Mesendoderm (in vitro differentiated cells): ENCODE measurements at regions not wholly inside any gene's neighbourhood (a gene's known extent, or its start where the extent isn't known, plus 50 kb on each side); places are given as distances from the start of the nearest gene placed in this dataset.

Experiments used
- DNase-seq: peaks from one replicate; pipeline ENCODE4 v3.0.0; 2013
- H2AK5ac ChIP-seq: 2 replicates; pipeline ENCODE4 v1.6.1; 2013; ENCODE audit warnings: low read length, inconsistent platforms
- H2BK120ac ChIP-seq: 2 replicates; pipeline ENCODE4 v1.6.1; 2013; ENCODE audit warnings: low read depth, mild to moderate bottlenecking, low read length, moderate library complexity, mixed read lengths
- H2BK15ac ChIP-seq: replicated peaks from 2 replicates; pipeline ENCODE4 v1.6.1; 2013; ENCODE audit warnings: low read depth, mild to moderate bottlenecking, moderate library complexity
- H2BK5ac ChIP-seq: 2 replicates; pipeline ENCODE4 v1.6.1; 2013; ENCODE audit warnings: low read length, inconsistent platforms
- H3K18ac ChIP-seq: 2 replicates; pipeline ENCODE4 v1.6.1; 2013; ENCODE audit warnings: mild to moderate bottlenecking, low read length, mixed read lengths
- H3K23ac ChIP-seq: one replicate; pipeline ENCODE4 v1.6.1; 2013; ENCODE audit warnings: low read length
- H3K27ac ChIP-seq: 2 replicates; pipeline ENCODE4 v1.5.1; 2013; ENCODE audit warnings: low read depth, mild to moderate bottlenecking, inconsistent platforms, low read length, moderate library complexity
- H3K27me3 ChIP-seq: 2 replicates; pipeline ENCODE4 v1.6.1; 2013; ENCODE audit warnings: low read length, control low read depth, mild to moderate bottlenecking, inconsistent platforms; ENCODE audit not compliant: insufficient read depth, poor library complexity
- H3K36me3 ChIP-seq: 2 replicates; pipeline ENCODE4 v1.6.1; 2013; ENCODE audit warnings: low read length, inconsistent platforms; ENCODE audit not compliant: control insufficient read depth, insufficient read depth
- H3K4ac ChIP-seq: one replicate; pipeline ENCODE4 v1.6.1; 2013; ENCODE audit warnings: low read depth, mild to moderate bottlenecking, low read length, moderate library complexity
- H3K4me1 ChIP-seq: 2 replicates; pipeline ENCODE4 v1.6.1; 2013; ENCODE audit warnings: low read depth, low read length, inconsistent platforms; ENCODE audit not compliant: control insufficient read depth
- H3K4me2 ChIP-seq: 2 replicates; pipeline ENCODE4 v1.6.1; 2013; ENCODE audit warnings: low read length
- H3K4me3 ChIP-seq: 2 replicates; pipeline ENCODE4 v1.5.1; 2013; ENCODE audit warnings: mild to moderate bottlenecking, low read length
- H3K56ac ChIP-seq: one replicate; pipeline ENCODE4 v1.6.1; 2013; ENCODE audit warnings: low read length
- H3K79me1 ChIP-seq: 2 replicates; pipeline ENCODE4 v1.6.1; 2013; ENCODE audit warnings: low read length, inconsistent platforms
- H3K79me2 ChIP-seq: 2 replicates; pipeline ENCODE4 v1.6.1; 2013; ENCODE audit warnings: mild to moderate bottlenecking, low read length; ENCODE audit not compliant: control insufficient read depth, insufficient read depth
- H3K9ac ChIP-seq: 2 replicates; pipeline ENCODE4 v1.6.1; 2013; ENCODE audit warnings: low read length, inconsistent platforms
- H4K5ac ChIP-seq: one replicate; pipeline ENCODE4 v1.6.1; 2013; ENCODE audit warnings: low read length
- H4K8ac ChIP-seq: one replicate; pipeline ENCODE4 v1.6.1; 2013; ENCODE audit warnings: low read depth, mild to moderate bottlenecking, control low read depth, low read length, moderate library complexity
- WGBS: extraction: QIAGEN DNeasy Blood & Tissue Kit; methylation state at CpG from one replicate; pipeline ENCODE4 v1.1.7; 2013; ENCODE audit warnings: low lambda C conversion rate, missing lambda C conversion rate; ENCODE audit not compliant: insufficient coverage; ENCODE audit errors: extremely low coverage; 5-methylcytosine and 5-hydroxymethylcytosine counted together

DNA sequence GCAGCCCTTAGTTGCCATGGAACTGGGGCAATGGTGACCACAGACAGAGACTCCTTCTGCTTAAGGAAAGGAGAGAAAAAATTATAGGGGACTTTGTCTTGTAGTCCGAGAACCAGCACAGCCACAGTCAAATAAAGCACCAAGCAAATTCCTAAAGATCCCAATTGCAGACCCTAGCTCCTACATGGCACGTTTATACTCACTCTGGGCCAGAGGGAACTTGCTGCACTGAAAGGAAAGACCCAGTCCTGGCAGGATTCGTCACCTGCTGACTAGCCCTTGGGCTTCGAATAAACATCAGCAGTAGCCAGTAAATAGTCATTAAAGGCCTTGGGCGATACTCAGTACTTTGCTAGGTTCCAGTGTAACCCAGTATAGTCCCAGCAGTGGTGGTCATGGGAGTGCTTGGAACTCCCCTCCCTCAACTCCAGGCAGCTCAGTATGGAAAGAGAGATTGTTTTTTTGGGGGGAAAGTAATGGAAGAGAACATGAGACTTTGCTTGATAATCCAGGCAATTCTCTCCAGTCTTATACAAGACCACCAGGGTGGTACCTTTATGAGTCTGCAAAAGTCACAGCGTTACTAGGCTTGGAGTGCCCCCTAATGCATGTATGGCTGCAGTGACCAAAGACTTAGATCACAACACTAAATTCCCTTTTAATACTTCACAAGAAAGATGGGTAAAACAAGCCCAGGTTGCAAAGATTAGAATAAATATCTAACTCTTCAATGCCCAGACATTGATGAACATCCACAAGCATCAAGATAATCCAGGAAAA lies 66.4 kb upstream of the AGTR1 start:
- WGBS, result no CpG with 5 or more reads among the region's 6 CpGs
- Histone ChIP-seq H3K79me2 (no peaks in the 10 kb centered on the region), H3K79me1 (no peaks in the 10 kb centered on the region), H3K9ac (no peak overlapping the region), H3K4ac (no peak overlapping the region), H4K8ac (no peak overlapping the region), H3K4me2 (no peak overlapping the region), H3K27ac (no peak overlapping the region), H3K36me3 (no peaks in the 10 kb centered on the region), H3K56ac (no peak overlapping the region), H3K27me3 (no peaks in the 10 kb centered on the region), H2BK5ac (no peak overlapping the region), H2AK5ac (no peak overlapping the region), H3K4me1 (no peaks in the 10 kb centered on the region), H4K5ac (no peak overlapping the region), H2BK15ac (no peak overlapping the region), H3K4me3 (no peak overlapping the region), H2BK120ac (no peak overlapping the region), H3K18ac (no peak overlapping the region), H3K23ac (no peak overlapping the region)
- peak; percentile 73 for DNase-seq

DNA sequence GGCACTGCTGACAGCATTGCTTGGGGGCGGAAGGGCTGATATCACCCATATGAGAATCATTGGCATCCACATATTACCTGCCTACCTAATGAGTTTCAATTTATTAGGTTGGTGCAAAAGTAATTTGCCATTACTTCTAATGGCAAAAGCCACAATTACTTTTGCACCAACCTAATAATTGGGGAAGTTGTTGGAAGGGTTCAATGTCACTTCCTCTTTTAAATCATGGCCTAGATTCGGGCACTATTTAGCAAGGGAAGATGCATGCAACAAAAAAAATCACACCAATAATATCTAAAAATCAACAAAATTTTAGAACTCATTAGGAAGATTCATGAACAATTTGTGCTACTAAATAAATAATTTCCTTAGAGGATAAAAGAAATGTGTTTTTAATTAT lies 56.0 kb upstream of the AGTR1 start:
- Histone ChIP-seq H3K4me2 (no peak overlapping the region), H3K36me3 (no peaks in the 10 kb centered on the region), H3K27me3 (no peaks in the 10 kb centered on the region), H3K79me2 (no peaks in the 10 kb centered on the region), H2BK5ac (no peak overlapping the region), H3K9ac (no peak overlapping the region), H2BK120ac (no peak overlapping the region), H3K79me1 (no peaks in the 10 kb centered on the region), H3K4me3 (no peak overlapping the region), H3K56ac (no peak overlapping the region), H4K5ac (no peak overlapping the region), H4K8ac (no peak overlapping the region), H3K4me1 (no peaks in the 10 kb centered on the region), H3K18ac (no peak overlapping the region), H3K27ac (no peak overlapping the region), H3K4ac (no peak overlapping the region), H2BK15ac (no peak overlapping the region), H3K23ac (no peak overlapping the region), H2AK5ac (no peak overlapping the region)
- no peak for DNase-seq
- no CpG with 5 or more reads among the region's 2 CpGs for WGBS

DNA sequence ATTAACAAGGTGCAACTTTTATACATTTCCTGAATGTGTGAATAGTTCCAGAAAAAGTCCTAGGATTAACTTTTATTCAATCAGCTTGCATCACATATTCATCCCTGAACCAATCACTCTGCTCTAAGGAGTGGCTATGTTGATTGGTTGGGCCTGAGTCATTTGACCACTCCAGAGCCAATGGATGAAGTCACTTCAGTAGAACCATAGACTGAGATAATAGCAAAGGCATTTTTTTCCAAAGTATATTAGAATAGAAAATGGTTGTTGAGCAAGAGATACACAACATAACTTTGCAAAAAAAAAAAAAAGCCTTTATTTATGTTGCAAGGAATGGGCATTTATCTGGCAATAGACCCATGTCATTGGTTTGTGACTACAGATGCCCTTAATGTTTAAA lies 55.5 kb upstream of the AGTR1 start:
- H3K27me3 ChIP-seq, result no peaks in the 10 kb centered on the region
- H3K9ac ChIP-seq, result no peak overlapping the region
- no peaks in the 10 kb centered on the region for H3K79me2 ChIP-seq
- no peak overlapping the region for H3K4me3 ChIP-seq
- H2AK5ac ChIP-seq, result no peak overlapping the region
- H2BK120ac ChIP-seq, result no peak overlapping the region
- H3K4me2 ChIP-seq, result no peak overlapping the region
- no peak overlapping the region for H2BK15ac ChIP-seq
- no peak overlapping the region for H3K27ac ChIP-seq
- H4K8ac ChIP-seq, result no peak overlapping the region
- no peak for DNase-seq
- H3K23ac ChIP-seq, result no peak overlapping the region
- H3K4me1 ChIP-seq, result no peaks in the 10 kb centered on the region
- H4K5ac ChIP-seq, result no peak overlapping the region
- no peaks in the 10 kb centered on the region for H3K36me3 ChIP-seq
- no peak overlapping the region for H3K56ac ChIP-seq
- H3K79me1 ChIP-seq, result no peaks in the 10 kb centered on the region
- H2BK5ac ChIP-seq, result no peak overlapping the region
- no peak overlapping the region for H3K4ac ChIP-seq
- no peak overlapping the region for H3K18ac ChIP-seq

DNA sequence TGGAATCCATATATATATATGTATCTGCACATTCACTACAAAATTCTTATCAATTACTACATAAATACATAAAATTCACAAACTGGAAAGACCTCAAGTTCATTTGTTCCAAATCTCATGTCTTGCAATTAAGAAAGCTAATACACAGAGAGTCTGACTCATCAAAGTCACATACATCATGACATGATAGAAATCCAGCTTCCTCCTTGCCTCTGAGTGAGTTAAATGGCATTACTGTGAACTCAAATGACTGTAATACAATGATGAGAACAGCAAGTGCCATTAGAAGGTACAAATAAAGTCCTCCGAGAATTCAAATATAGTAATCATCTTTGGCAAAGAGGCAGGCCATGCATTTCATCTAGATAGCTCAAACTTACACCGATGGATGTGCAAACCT lies 55.1 kb upstream of the AGTR1 start:
- Histone ChIP-seq H3K18ac (no peak overlapping the region), H3K36me3 (no peaks in the 10 kb centered on the region), H2BK5ac (no peak overlapping the region), H2AK5ac (no peak overlapping the region), H3K4me2 (no peak overlapping the region), H3K27me3 (no peaks in the 10 kb centered on the region), H2BK15ac (no peak overlapping the region), H3K4ac (no peak overlapping the region), H3K4me3 (no peak overlapping the region), H4K8ac (no peak overlapping the region), H3K79me2 (no peaks in the 10 kb centered on the region), H4K5ac (no peak overlapping the region), H3K4me1 (no peaks in the 10 kb centered on the region), H3K79me1 (no peaks in the 10 kb centered on the region), H3K56ac (no peak overlapping the region), H3K27ac (no peak overlapping the region), H3K23ac (no peak overlapping the region), H2BK120ac (no peak overlapping the region), H3K9ac (no peak overlapping the region)
- no CpG with 5 or more reads among the region's 2 CpGs for WGBS
- DNase-seq, result no peak

DNA sequence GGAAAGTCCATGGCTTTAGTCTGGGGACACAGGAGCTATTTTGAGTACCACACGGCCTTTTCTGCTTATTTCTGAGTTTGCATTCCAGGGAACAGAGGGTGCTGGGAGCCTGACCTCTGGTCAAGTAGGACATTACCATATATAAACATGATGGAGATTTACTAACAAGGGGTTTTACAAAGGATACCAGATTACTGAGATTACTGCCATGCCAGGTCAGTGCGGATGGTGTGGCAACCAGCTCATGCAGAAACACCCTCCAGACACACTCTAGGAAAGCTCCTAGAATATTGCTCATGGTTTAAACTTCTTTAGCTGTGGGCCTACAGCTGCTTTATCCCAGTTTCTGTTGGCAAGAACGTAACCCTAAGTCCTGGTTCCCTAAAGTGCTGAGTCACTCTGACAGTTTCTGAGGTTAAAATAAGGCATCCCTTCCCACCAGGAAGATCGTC lies 54.3 kb upstream of the AGTR1 start:
- Histone ChIP-seq H3K4me1 (no peaks in the 10 kb centered on the region), H3K56ac (no peak overlapping the region), H2BK15ac (no peak overlapping the region), H3K27ac (no peak overlapping the region), H2BK5ac (no peak overlapping the region), H3K18ac (no peak overlapping the region), H3K4me2 (no peak overlapping the region), H3K79me2 (no peaks in the 10 kb centered on the region), H4K5ac (no peak overlapping the region), H3K23ac (no peak overlapping the region), H3K27me3 (no peaks in the 10 kb centered on the region), H2BK120ac (no peak overlapping the region), H3K4ac (peak overlapping the region; percentile 31), H3K9ac (no peak overlapping the region), H3K79me1 (no peaks in the 10 kb centered on the region), H4K8ac (no peak overlapping the region), H3K4me3 (no peak overlapping the region), H3K36me3 (no peaks in the 10 kb centered on the region), H2AK5ac (no peak overlapping the region)
- no CpG with 5 or more reads among the region's 4 CpGs for WGBS
- DNase-seq, result peak; percentile 22

DNA sequence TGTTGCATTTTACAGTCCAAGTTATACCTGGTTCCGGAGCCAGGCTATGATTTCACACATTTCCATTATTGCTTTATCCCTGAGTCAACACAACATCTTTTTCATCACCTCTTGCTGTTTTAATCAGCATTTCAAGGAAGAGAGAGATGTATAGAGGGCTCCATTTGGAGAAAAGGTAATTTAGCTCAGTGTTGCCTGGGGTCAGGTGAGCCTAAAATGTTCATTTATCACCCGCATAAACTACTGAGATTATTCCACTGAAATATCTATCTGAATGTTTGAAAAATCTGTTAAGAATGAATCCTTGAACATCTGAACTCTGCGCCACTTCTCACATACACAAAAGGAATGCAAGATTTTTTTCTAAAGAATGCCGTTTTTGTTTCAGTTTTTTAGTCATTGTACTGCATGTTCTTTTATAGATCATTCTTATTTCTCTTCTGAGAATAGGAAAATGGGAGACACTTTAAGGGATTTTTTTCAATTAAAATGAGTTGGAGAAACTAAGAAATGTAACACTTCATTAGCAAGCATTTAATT lies 51.5 kb upstream of the AGTR1 start:
- no peak overlapping the region for H2BK5ac ChIP-seq
- no peak overlapping the region for H3K18ac ChIP-seq
- H3K79me1 ChIP-seq, result no peaks in the 10 kb centered on the region
- no peak overlapping the region for H3K4ac ChIP-seq
- no peaks in the 10 kb centered on the region for H3K79me2 ChIP-seq
- H3K56ac ChIP-seq, result no peak overlapping the region
- H4K5ac ChIP-seq, result no peak overlapping the region
- H3K9ac ChIP-seq, result no peak overlapping the region
- no peaks in the 10 kb centered on the region for H3K27me3 ChIP-seq
- H3K23ac ChIP-seq, result no peak overlapping the region
- no peaks in the 10 kb centered on the region for H3K4me1 ChIP-seq
- H4K8ac ChIP-seq, result no peak overlapping the region
- no peak overlapping the region for H2BK120ac ChIP-seq
- no peak overlapping the region for H2AK5ac ChIP-seq
- no CpG with 5 or more reads among the region's 4 CpGs for WGBS
- H3K4me3 ChIP-seq, result no peak overlapping the region
- no peak overlapping the region for H3K4me2 ChIP-seq
- H3K27ac ChIP-seq, result no peak overlapping the region
- no peaks in the 10 kb centered on the region for H3K36me3 ChIP-seq
- no peak for DNase-seq
- H2BK15ac ChIP-seq, result no peak overlapping the region
